22Rv1 (cell line): ENCODE measurements at regions not wholly inside any gene's neighbourhood (a gene's known extent, or its start where the extent isn't known, plus 50 kb on each side); places are given as distances from the start of the nearest gene placed in this dataset.

Experiments
- CTCF ChIP-seq: fragments of 450-650 bp; IDR thresholded peaks from 2 replicates; pipeline ENCODE4 v1.5.1; 2017; ENCODE audit warnings: mild to moderate bottlenecking
- ZFX ChIP-seq: fragments of 450-650 bp; IDR thresholded peaks from 2 replicates; pipeline ENCODE4 v1.6.1; 2017; ENCODE audit warnings: antibody characterized with exemption, borderline replicate concordance

GRCh38 chr6:156434795-156435190 lies 342.4 kb upstream of the ARID1B start:
- no peak for TF ChIP-seq CTCF
- TF ChIP-seq ZFX, result no peak
